Glutamatergic neuron (in vitro differentiated cells): ENCODE measurements at regions not wholly inside any gene's neighbourhood (a gene's known extent, or its start where the extent isn't known, plus 50 kb on each side); places are given as distances from the start of the nearest gene placed in this dataset.

Experiments used
- DNase-seq: peaks from one replicate; pipeline ENCODE4 v3.0.0; 2022
- H3K27ac Mint-ChIP-seq: one replicate; pipeline ENCODE4 v1.8.0; 2020; ENCODE audit warnings: mild to moderate bottlenecking, mixed read lengths, inconsistent platforms; ENCODE audit not compliant: unreplicated experiment
- H3K27me3 Mint-ChIP-seq: one replicate; pipeline ENCODE4 v1.8.0; 2020; ENCODE audit warnings: mild to moderate bottlenecking, moderate library complexity, mixed read lengths, inconsistent platforms; ENCODE audit not compliant: unreplicated experiment
- H3K36me3 Mint-ChIP-seq: one replicate; pipeline ENCODE4 v1.8.0; 2020; ENCODE audit warnings: mild to moderate bottlenecking, mixed read lengths, inconsistent platforms; ENCODE audit not compliant: unreplicated experiment
- H3K4me1 Mint-ChIP-seq: one replicate; pipeline ENCODE4 v1.8.0; 2020; ENCODE audit warnings: mild to moderate bottlenecking, low read depth, mixed read lengths, inconsistent platforms; ENCODE audit not compliant: unreplicated experiment
- H3K4me3 Mint-ChIP-seq: one replicate; pipeline ENCODE4 v1.8.0; 2020; ENCODE audit warnings: mild to moderate bottlenecking, mixed read lengths, inconsistent platforms; ENCODE audit not compliant: unreplicated experiment
- H3K9me3 Mint-ChIP-seq: one replicate; pipeline ENCODE4 v1.8.0; 2020; ENCODE audit warnings: mild to moderate bottlenecking, moderate library complexity, mixed read lengths, inconsistent platforms; ENCODE audit not compliant: unreplicated experiment
- TF ChIP-seq, protein P1 (sequence below): fragments of 200-600 bp; sonication (generic); IDR thresholded peaks from one replicate; pipeline ENCODE4 v1.5.0; 2021; ENCODE audit not compliant: partially characterized antibody, unreplicated experiment

DNA sequence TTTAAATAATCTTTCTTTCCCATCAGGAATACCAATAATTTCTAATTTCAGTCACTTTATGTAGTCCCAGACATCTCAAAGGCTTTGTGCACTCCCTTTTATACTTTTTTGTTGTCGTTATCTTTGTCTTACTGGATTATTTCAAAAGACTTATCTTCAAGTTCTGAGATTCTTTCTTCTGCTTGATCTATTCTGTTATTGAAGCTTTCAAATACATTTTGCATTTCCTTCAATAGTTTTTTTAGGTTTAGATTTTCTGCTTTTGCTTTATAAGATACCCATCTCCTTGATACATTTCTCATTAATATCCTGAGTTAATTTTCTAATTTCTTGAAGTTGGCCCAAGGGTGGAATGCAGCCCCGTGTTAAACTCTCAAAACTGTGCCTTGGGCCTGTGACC lies 432.4 kb downstream of the RIT2 start:
- no peaks in the 10 kb centered on the region for H3K27me3 Mint-ChIP-seq
- peaks cover 27% of the 10 kb centered on the region for H3K36me3 Mint-ChIP-seq
- no peaks in the 10 kb centered on the region for H3K4me1 Mint-ChIP-seq
- H3K27ac Mint-ChIP-seq = no peak overlapping the region
- TF ChIP-seq, protein P1, sequence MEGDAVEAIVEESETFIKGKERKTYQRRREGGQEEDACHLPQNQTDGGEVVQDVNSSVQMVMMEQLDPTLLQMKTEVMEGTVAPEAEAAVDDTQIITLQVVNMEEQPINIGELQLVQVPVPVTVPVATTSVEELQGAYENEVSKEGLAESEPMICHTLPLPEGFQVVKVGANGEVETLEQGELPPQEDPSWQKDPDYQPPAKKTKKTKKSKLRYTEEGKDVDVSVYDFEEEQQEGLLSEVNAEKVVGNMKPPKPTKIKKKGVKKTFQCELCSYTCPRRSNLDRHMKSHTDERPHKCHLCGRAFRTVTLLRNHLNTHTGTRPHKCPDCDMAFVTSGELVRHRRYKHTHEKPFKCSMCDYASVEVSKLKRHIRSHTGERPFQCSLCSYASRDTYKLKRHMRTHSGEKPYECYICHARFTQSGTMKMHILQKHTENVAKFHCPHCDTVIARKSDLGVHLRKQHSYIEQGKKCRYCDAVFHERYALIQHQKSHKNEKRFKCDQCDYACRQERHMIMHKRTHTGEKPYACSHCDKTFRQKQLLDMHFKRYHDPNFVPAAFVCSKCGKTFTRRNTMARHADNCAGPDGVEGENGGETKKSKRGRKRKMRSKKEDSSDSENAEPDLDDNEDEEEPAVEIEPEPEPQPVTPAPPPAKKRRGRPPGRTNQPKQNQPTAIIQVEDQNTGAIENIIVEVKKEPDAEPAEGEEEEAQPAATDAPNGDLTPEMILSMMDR = no peak
- H3K4me3 Mint-ChIP-seq = no peak overlapping the region
- DNase-seq = no peak
- H3K9me3 Mint-ChIP-seq = peaks cover 3% of the 10 kb centered on the region

DNA sequence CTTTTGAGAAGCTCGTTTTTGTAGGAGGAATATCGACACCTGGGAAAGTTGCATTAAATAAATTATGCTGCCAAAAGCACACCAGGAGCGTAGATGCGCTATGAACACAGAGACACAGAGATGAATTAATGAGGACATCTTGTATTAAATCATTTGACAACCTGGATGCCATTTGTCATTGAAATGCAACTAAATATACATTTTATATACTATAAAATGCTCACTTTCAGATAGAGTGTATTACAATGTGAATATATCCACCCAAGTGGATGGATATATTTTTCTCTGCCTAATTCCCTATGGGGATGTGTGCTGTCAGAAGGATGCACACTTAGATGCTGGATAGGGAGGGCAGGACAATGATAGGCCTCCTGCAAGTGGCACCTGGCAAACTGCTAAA lies 426.2 kb downstream of the RIT2 start:
- no peak overlapping the region for H3K27ac Mint-ChIP-seq

More for the DNA sequence above, 426.2 kb downstream of the RIT2 start:
- DNase-seq = no peak
- H3K4me1 Mint-ChIP-seq = no peaks in the 10 kb centered on the region
- TF ChIP-seq, protein P1 = no peak
- H3K9me3 Mint-ChIP-seq = peaks cover 3% of the 10 kb centered on the region
- H3K36me3 Mint-ChIP-seq = no peaks in the 10 kb centered on the region
- no peaks in the 10 kb centered on the region for H3K27me3 Mint-ChIP-seq
- H3K4me3 Mint-ChIP-seq = no peak overlapping the region
